HG03139 (cell line): ENCODE measurements at regions not wholly inside any gene's neighbourhood (a gene's known extent, or its start where the extent isn't known, plus 50 kb on each side); places are given as distances from the start of the nearest gene placed in this dataset.
"Not testable (repeated sequence)": the region's sequence is repeated elsewhere in the genome, so short reads cannot be mapped to it uniquely, and the experiment has no call there.

Experiments used
- ATAC-seq: cut with Tn5 transposase; IDR thresholded peaks from one replicate; pipeline ENCODE4 v1.9.1; 2021; ENCODE audit not compliant: unreplicated experiment

- no peak for ATAC-seq
These were observed 160.4 kb downstream of the UACA start for GRCh38 chr15:70602834-70603560.

- ATAC-seq = no peak
These were observed 161.1 kb downstream of the UACA start for GRCh38 chr15:70602281-70602680.

- no peak for ATAC-seq
These were observed 165.4 kb downstream of the UACA start for GRCh38 chr15:70597945-70598344.

GRCh38 chr15:70597056-70597603 is 166.2 kb downstream of the UACA start:
- no peak for ATAC-seq

GRCh38 chr15:70596354-70597055 is 166.9 kb downstream of the UACA start:
- ATAC-seq = no peak

- ATAC-seq = no peak
These were observed 169.6 kb downstream of the UACA start for GRCh38 chr15:70593795-70594194.

GRCh38 chr15:70589728-70590127 is 173.6 kb downstream of the UACA start:
- no peak for ATAC-seq

- ATAC-seq = no peak
These were observed 174.1 kb downstream of the UACA start for GRCh38 chr15:70589221-70589620.

GRCh38 chr15:70588613-70589012 is 174.7 kb downstream of the UACA start:
- ATAC-seq = no peak

- no peak for ATAC-seq
These were observed 175.3 kb downstream of the UACA start for GRCh38 chr15:70587896-70588567.

- ATAC-seq = not testable (repeated sequence)
These were observed 176.2 kb downstream of the UACA start for GRCh38 chr15:70587012-70587634.

GRCh38 chr15:70586241-70586640 is 177.1 kb downstream of the UACA start:
- ATAC-seq = no peak

- no peak for ATAC-seq
These were observed 177.7 kb downstream of the UACA start for GRCh38 chr15:70585707-70586034.

- ATAC-seq = no peak
These were observed 178.3 kb downstream of the UACA start for GRCh38 chr15:70584838-70585706.

GRCh38 chr15:70584441-70584837 is 178.9 kb downstream of the UACA start:
- no peak for ATAC-seq

- ATAC-seq = no peak
These were observed 180.4 kb downstream of the UACA start for GRCh38 chr15:70583006-70583405.

GRCh38 chr15:70582143-70582945 is 181.0 kb downstream of the UACA start:
- no peak for ATAC-seq

- no peak for ATAC-seq
These were observed 182.4 kb downstream of the UACA start for GRCh38 chr15:70580958-70581357.

- ATAC-seq = no peak
These were observed 183.1 kb downstream of the UACA start for GRCh38 chr15:70580286-70580685.

- ATAC-seq = no peak
These were observed 183.6 kb downstream of the UACA start for GRCh38 chr15:70579766-70580165.
